GM18867 (cell line): ENCODE measurements at regions not wholly inside any gene's neighbourhood (a gene's known extent, or its start where the extent isn't known, plus 50 kb on each side); places are given as distances from the start of the nearest gene placed in this dataset.
"Not testable (repeated sequence)": the region's sequence is repeated elsewhere in the genome, so short reads cannot be mapped to it uniquely, and the experiment has no call there.

Experiments
- ATAC-seq: cut with Tn5 transposase; IDR thresholded peaks from one replicate; pipeline ENCODE4 v1.9.1; 2021; ENCODE audit warnings: mild to moderate bottlenecking, moderate library complexity; ENCODE audit not compliant: unreplicated experiment

DNA sequence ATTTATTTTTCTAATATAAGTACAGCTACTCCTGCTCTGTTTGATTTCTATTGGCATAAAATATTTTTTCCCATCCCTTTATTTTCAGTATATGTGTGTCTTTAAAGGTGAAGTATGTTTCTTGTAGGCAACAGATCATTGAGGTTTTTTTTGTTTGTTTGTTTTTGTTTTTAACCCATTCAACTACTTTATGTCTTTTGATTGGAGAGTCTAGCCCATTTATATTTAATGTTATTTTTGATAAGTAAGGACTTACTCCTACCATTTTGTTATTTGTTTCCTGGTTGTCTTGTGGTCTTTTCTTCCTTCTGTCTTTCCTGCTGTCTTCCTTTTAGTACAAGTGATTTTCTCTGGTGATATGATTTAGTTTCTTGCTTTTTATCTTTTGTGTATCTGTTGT is 285.1 kb upstream of the PROX1 start:
- no peak for ATAC-seq

DNA sequence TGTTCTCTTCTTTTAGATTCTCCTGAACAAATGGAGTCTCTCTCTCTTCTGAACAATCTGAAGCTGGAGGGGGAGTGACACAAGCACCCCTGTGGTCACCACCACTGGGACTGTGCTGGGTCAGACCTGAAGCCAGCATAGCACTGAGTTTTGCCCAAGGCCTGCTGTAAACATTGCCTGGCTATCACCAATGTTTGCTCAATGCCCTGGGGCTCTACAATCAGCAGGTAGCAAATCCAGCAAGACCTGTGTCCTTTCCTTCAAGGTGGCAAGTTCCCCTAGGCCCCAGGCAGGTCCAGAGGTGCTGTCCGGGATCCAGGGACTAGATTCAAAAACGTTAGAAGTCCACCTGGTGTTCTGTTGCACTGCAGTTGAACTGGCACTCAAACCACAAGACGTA is 282.8 kb upstream of the PROX1 start:
- no peak for ATAC-seq

GRCh38 chr1:213711833-213712490 is 275.8 kb upstream of the PROX1 start:
- ATAC-seq = not testable (repeated sequence)

GRCh38 chr1:213714645-213715044 is 273.1 kb upstream of the PROX1 start:
- no peak for ATAC-seq

- ATAC-seq = no peak
These were observed 272.6 kb upstream of the PROX1 start for GRCh38 chr1:213715182-213715581.

DNA sequence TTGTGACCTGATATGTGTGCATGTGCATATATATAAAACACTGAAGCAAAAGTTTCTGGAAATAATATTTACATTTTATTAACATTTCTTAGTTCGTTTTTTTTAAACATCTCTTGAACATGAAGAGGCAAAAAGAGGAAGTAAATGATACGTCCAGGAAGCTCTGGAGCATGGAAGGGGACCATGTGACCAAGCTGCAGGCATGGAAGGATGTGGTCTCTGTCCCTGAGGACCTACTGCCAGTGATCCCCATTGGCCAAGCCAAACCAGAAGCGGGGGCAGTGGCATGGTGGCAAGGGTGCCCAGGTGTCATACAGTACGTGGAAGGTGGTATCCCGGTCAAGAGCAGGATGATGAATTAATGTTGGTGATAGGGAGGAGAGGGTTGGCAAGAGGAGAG is 268.3 kb upstream of the PROX1 start:
- ATAC-seq = no peak

- ATAC-seq = no peak
These were observed 267.7 kb upstream of the PROX1 start for GRCh38 chr1:213720032-213720431.

DNA sequence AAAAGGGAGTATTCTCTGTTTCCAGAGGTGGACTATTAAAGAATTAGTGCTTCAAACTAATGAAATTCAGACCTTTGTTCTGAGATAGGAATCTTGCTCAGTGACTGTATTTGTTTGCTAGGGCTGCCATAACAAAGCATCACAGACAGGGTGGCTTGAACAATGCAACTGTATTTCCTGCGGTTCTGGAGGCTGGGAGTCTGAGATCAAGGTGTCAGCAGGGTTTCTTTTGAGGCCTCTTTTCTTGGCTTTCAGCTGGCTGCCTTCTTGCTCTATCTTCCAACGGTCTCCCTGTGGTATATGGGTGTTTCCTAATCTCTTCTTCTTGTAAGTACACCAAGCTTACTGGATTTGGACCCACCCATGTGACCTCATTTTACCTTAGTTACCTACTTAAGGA is 264.6 kb upstream of the PROX1 start:
- no peak for ATAC-seq

DNA sequence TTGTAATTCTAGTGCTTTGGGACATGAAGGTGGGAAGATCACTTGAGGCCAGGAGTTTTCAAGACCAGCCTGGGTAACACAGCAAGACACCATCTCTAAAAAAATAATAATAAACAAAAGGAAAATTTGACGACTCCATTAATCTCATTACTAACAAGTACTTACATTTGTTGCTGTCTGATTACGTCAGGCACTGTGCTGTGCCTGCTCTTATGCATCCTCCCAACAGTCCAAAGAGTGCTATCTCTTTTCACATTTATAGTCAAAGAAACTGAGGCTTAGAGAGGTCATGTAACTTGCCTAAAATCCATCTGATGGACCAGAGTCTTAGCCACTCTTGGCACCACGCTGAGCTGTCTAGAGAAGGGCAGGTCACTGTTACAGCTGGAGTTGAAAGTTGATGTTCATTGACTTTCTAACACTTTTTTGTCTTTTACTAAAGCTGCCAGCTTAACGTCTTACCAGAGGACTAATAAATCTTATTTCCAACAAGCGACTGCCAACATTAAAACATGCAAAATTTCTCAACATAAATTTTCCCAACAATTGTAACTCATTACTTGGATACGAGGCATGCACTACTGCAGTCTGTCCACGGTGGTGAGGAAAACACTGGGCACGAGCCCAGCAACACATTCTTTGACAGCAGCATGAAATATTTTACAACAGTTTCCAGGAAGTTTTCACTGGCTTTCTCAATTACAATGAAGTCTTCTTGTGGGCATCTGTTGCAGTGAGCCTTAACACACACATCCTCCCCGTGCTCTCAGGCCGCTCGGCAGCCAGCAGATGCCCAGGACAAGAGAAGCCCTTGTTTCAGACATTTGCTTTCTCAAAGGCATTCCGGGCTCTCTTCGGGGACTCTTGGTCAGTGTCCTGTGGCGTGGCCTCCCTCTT is 262.9 kb upstream of the PROX1 start:
- no peak for ATAC-seq

DNA sequence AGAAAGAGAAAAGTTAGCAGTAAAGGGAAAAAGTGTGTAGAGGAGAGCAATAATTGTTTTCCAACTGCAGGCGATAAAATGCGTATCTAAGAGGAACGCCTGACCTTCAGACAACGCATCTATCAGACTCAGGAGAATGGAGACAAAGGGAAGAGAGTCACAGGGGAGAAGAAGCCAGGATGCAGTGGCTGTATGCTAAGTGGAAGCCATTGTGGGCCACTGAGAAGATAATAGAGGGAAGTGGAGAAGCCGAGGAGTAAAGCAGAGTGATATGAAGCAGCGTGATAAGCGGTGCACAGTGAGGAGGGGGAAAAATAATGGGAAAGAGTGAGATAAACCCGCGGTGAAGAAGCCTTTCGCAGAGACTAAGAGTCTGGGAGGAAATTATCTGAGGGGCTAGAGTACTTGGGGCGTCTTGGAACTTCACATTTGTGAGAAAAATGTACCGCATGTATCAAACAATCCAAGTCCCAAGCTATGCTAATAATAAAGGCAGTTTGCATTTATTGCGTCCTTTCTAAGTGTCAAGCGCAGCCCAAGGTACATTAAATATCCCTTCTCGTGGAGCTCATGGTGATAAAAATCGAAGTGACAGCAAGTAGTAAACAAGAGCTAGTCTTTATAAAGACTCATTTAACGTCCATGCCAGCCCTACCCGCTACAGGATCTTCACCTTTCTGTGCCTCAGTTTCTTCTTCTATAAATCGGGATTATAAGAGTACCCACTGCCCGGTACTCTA is 259.8 kb upstream of the PROX1 start:
- no peak for ATAC-seq

- no peak for ATAC-seq
These were observed 258.9 kb upstream of the PROX1 start for GRCh38 chr1:213728593-213729536.

- ATAC-seq = no peak
These were observed 254.1 kb upstream of the PROX1 start for GRCh38 chr1:213733705-213734104.

DNA sequence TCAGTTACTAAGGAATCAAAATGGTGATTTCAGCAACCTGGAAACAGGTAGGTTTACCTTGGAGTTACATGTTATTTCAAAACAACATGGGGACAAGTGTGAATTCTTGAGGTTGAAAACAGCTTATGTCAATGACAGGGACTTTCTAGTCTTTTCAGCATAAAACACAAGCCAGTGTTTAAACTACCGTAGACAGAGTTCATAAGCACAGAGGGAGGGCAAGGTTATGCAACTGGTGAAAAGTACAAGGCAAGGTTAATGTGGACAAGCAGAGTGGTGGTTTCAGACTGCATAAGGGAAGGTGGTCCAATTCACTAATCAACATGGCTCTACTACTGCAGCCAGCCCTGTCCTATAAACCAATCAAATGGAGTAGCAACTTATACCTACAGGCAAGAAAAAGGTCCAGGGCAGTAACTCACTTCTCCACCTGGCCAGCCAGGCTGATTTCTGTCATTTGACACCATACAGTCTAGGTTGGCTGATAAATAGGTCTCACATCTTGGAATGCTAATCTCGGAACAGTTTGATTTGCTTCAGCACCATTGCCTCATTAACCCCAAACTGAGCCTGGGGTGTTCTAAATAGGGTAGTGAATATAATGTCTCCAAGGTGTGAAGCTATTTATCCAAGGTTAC is 250.3 kb upstream of the PROX1 start:
- ATAC-seq = no peak

DNA sequence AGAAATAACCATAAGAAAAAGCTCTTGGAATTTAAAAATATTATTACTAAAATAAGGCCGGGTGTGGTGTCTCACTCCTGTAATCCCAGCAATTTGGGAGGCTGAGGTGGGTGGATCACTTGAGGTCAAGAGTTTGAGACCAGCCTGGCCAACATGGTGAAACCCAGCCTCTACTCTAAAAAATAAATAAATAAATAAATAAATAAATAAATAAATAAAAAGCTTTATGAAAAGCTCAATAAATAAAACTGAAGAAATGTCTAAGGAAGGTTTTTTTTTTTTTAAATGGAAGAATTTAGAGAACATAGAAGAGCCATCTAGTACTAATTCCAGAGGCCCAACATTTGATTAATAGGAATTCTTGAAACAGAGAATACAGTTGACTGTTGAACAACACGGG is 249.1 kb upstream of the PROX1 start:
- no peak for ATAC-seq

- ATAC-seq = no peak
These were observed 244.8 kb upstream of the PROX1 start for GRCh38 chr1:213742992-213743391.

GRCh38 chr1:213744780-213745179 is 243.0 kb upstream of the PROX1 start:
- ATAC-seq = no peak

GRCh38 chr1:213745451-213745850 is 242.3 kb upstream of the PROX1 start:
- ATAC-seq = no peak

DNA sequence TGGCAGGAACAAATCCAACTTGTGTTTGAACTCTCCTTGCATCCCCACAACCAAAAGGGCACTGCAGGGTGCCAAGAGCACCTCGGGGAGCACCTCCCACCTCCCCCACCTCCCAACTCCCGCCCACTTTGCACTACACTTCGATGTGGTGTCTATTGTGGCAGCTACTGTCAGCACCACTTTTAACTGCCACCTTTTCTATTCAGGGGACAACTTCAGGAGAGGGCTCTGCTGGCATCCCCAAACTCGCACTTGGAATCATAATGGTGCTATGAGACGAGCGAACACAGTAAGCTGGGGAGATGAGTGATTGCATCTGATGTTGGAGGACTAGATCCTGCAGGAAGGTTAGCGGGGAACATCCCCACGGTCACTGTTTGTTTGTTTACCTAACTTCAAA is 238.2 kb upstream of the PROX1 start:
- no peak for ATAC-seq

GRCh38 chr1:213750231-213751063 is 237.3 kb upstream of the PROX1 start:
- no peak for ATAC-seq
